ENCODE measurements at regions not wholly inside any gene's neighbourhood (a gene's known extent, or its start where the extent isn't known, plus 50 kb on each side); places are given as distances from the start of the nearest gene placed in this dataset.

DNA sequence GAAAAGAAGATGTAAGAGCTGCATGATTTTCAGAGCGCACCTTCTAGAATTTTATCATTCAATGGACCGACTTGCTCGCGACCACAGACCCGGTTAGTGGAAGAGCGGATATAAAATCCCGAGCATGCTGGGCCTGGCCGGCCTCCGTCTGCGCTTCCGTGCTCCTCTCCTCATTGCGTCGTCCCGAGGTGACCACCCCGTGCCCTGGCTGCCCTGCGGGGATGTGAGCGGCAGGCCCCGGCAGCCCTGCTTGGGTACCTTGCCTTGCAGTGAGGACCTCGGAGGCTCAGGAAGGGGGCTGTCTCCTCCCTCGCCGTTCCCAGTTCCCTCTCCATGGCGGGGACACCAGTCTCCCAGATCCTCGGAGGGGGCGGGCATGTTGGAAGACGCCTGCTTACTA lies 330.9 kb upstream of the SHH start:
- TF ChIP-seq, protein P1, sequence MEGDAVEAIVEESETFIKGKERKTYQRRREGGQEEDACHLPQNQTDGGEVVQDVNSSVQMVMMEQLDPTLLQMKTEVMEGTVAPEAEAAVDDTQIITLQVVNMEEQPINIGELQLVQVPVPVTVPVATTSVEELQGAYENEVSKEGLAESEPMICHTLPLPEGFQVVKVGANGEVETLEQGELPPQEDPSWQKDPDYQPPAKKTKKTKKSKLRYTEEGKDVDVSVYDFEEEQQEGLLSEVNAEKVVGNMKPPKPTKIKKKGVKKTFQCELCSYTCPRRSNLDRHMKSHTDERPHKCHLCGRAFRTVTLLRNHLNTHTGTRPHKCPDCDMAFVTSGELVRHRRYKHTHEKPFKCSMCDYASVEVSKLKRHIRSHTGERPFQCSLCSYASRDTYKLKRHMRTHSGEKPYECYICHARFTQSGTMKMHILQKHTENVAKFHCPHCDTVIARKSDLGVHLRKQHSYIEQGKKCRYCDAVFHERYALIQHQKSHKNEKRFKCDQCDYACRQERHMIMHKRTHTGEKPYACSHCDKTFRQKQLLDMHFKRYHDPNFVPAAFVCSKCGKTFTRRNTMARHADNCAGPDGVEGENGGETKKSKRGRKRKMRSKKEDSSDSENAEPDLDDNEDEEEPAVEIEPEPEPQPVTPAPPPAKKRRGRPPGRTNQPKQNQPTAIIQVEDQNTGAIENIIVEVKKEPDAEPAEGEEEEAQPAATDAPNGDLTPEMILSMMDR (IDR thresholded peaks at IDR 0.05), result no peak
- TF ChIP-seq POLR2A (IDR thresholded peaks at IDR 0.05), result no peak

All from thyroid gland (tissue), 4 donors.